LNCAP (cell line): ENCODE measurements at regions not wholly inside any gene's neighbourhood (a gene's known extent, or its start where the extent isn't known, plus 50 kb on each side); places are given as distances from the start of the nearest gene placed in this dataset.

ENCODE experiments used
- TF ChIP-seq, protein P1 (sequence below): fragments of 450-650 bp; IDR thresholded peaks from 2 replicates; pipeline ENCODE4 v1.5.1; 2017; ENCODE audit warnings: mild to moderate bottlenecking

DNA sequence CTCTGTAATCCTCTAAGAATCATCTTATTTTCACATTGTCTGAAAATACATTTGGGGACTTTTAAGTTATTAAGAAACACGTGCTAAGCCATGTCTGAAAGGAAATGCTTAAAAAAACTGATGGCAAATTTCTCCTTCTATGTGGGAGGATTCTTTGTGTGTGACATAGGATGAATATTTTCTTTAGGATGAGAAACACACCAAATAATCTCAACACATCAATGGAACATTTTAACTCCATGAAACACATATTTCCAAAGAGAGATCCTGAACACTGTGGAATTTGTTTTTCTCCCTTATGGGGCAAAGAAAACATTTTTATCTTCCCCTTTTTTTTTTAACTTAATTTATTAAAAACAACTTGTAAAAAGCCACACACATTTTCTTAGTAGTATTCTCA is 153.8 kb upstream of the ANKRD50 start:
- TF ChIP-seq, protein P1, sequence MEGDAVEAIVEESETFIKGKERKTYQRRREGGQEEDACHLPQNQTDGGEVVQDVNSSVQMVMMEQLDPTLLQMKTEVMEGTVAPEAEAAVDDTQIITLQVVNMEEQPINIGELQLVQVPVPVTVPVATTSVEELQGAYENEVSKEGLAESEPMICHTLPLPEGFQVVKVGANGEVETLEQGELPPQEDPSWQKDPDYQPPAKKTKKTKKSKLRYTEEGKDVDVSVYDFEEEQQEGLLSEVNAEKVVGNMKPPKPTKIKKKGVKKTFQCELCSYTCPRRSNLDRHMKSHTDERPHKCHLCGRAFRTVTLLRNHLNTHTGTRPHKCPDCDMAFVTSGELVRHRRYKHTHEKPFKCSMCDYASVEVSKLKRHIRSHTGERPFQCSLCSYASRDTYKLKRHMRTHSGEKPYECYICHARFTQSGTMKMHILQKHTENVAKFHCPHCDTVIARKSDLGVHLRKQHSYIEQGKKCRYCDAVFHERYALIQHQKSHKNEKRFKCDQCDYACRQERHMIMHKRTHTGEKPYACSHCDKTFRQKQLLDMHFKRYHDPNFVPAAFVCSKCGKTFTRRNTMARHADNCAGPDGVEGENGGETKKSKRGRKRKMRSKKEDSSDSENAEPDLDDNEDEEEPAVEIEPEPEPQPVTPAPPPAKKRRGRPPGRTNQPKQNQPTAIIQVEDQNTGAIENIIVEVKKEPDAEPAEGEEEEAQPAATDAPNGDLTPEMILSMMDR, result no peak

DNA sequence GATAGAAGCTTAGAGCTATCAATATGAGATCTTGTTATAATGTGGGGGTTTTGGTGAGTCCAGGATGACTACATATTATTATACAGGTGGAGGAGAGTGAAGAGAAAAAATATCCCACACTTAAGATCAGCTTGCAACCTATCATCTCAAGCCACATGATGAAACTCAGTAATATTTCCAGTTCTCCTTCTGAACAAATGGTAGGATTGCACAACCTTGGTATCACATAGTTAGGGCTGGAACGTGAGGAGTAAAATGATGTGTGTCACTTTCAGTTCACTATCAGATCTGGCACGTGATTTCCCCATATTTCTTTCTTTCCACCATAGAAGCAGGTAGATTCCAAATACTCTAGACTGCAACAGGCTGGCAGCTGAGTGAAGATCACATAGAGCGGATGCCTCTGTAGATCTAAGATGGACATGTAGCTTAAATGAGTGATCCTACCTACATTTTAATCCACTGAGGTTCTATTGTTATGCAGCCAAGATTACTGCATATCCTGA is 150.6 kb upstream of the ANKRD50 start:
- TF ChIP-seq, protein P1, result no peak

DNA sequence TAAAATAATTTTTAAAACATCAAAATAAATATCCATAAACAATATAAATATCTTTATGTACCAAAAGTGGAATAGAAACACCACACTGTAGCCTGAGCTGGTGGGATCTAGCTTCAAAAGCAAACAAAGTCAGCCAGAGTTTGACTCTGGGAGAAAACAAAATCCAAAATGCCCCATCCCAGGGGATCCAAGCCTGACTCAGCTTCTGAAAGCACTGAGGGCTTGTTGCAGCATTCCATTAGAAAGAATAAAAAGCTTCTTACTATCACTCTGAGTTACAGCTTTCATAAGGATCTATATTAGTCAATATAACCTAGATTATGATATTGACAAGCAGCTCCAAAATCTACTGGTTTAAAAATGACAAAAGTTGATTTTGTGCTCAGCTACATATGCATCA is 149.7 kb upstream of the ANKRD50 start:
- TF ChIP-seq, protein P1, result no peak

DNA sequence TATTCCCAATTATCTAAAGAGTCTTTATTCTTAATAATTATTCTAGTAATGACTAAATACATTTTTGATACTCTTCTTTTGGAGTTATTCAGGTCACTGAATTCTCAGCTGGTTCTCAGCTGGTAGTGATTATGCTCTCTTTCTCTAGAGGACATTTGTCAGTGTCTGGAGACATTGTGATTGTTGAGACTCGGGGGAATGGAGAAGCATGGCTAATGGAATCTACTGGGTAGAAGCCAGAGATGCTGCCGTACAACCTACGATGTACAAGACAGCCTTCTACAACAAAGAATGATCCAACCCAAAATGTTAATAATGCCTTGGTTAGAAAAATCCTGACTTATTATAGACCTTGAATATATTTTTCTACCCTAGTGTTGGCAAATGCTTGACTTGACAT is 149.2 kb upstream of the ANKRD50 start:
- TF ChIP-seq, protein P1, result no peak

DNA sequence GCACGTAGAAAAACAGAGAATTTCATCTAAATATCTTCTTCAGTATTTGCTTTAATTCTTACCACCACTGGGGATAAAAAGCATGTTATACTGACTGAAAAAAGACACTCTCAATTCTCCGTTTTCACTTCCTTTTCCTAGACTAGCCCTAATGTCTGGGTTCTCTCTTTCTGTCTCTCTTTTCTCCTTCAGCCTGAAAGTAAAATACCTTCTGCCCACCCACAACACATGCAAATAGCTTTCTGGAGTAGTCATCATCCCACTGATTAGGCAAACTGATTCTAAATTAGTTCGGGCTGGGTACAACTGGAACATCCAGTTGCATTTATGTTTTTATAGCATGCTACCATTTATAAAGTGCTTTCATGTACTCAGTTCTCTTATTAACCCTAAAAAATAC is 142.4 kb upstream of the ANKRD50 start:
- TF ChIP-seq, protein P1, result no peak

DNA sequence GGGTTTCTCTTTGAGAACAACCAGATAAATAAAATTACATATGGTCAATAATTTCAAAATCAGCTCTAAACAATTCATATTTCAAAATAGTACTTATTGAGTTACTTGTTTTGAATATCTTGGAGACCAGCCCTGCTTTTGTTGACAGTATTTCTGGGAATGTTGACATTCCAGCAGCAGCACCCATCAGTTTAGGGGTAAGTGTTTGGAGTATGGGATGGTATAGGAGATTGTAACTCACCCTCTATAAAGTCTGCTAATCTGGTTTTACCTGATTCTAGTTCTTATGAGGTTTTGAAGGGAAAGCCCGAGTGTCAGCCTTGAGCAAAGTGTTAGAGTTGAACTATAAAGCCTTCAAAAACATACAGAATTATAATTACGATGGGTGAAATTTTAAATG is 139.2 kb upstream of the ANKRD50 start:
- TF ChIP-seq, protein P1, result no peak

DNA sequence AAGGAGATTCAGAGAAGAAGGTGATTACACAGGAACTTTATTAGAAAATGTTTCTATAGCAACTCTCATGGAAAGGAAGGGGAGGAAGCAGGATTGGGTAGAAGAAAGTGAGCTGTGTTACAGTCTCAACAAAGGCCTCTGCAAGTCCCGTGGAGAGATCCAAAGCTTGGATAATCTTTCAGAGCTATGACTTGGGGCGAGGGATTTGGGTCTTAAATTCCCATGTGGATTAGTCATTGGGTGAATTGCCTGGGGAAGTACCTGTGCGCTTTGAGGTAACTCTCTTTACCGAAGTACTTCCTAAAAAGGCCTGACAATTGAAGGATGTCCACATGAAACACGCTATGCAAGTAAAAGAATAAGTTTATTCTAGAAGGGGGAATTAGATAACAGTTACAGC is 133.8 kb upstream of the ANKRD50 start:
- TF ChIP-seq, protein P1, result no peak

DNA sequence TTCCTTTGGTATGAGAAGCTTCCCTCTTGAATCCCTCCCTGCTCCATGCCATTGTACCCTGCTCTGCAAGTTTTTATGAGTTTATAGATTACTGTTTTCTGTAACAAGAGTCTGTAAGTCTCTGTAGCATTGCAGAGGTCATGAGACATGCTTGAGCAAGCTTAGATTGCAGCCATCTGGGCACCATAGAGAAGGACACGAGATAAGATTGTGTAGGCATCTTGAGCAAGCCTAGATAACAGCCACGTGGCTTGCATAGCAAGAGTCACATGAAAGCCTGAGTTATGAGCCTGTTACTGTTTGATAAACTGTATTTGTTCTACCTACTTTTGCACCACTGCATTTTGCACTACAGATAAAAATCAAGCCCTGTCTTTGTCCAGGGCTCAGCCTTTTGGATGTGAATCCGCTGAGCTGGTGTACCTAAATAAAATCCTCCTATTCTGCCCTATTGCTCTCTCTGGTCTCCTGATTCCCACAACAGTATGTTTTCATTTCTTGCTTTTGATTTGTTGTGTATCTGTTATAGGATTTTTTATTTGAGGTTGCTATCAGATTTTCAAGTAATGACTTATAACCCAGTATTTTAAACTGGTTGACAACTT is 127.4 kb upstream of the ANKRD50 start:
- TF ChIP-seq, protein P1, result no peak
